Skin epidermis (tissue), 12 donors: ENCODE measurements at regions not wholly inside any gene's neighbourhood (a gene's known extent, or its start where the extent isn't known, plus 50 kb on each side); places are given as distances from the start of the nearest gene placed in this dataset.
"Not testable (repeated sequence)": the region's sequence is repeated elsewhere in the genome, so short reads cannot be mapped to it uniquely, and the experiment has no call there.

Source experiments
- H3K27ac ChIP-seq, 21 experiments: fragments of 200-600 bp; sonication (generic) in 11 of 21; one replicate each; pipeline ENCODE4 v1.5.0; 2020; ENCODE audit warnings: mild to moderate bottlenecking in 3 of 21, inconsistent platforms in 2 of 21, moderate library complexity in 2 of 21
- H3K4me3 ChIP-seq, 7 experiments: fragments of 200-600 bp; sonication (generic) in 2 of 7; one replicate each; pipeline ENCODE4 v1.5.0; 2020; ENCODE audit warnings: inconsistent platforms in 2 of 7, mild to moderate bottlenecking in 2 of 7, moderate library complexity in 1 of 7

GRCh38 chr15:22238959-22239805 is 158.9 kb downstream of the OR4M2 start:
- H3K27ac ChIP-seq, result peak overlapping the region in 2 of 21 experiments; percentile 1 to 61
- H3K4me3 ChIP-seq, result not testable (repeated sequence)

GRCh38 chr15:22239806-22240180 is 159.5 kb downstream of the OR4M2 start:
- peak overlapping the region in 1 of 21 experiments; percentile 1 for H3K27ac ChIP-seq
- no peak overlapping the region for H3K4me3 ChIP-seq

GRCh38 chr15:22240403-22240802 is 160.1 kb downstream of the OR4M2 start:
- Histone ChIP-seq H3K27ac (no peak overlapping the region), H3K4me3 (no peak overlapping the region)

GRCh38 chr15:22240986-22241385 is 160.7 kb downstream of the OR4M2 start:
- H3K27ac ChIP-seq, result no peak overlapping the region
- no peak overlapping the region for H3K4me3 ChIP-seq

- H3K27ac ChIP-seq, result no peak overlapping the region
- H3K4me3 ChIP-seq, result no peak overlapping the region
Measured at GRCh38 chr15:22241451-22241850, 161.1 kb downstream of the OR4M2 start.

- H3K4me3 ChIP-seq, H3K27ac ChIP-seq: not testable (repeated sequence)
Measured at GRCh38 chr15:22242311-22242710, 162.0 kb downstream of the OR4M2 start.

GRCh38 chr15:22243440-22244130 is 163.3 kb downstream of the OR4M2 start:
- no peak overlapping the region for H3K27ac ChIP-seq
- H3K4me3 ChIP-seq, result no peak overlapping the region

GRCh38 chr15:22249511-22249910 is 169.2 kb downstream of the OR4M2 start:
- H3K4me3 ChIP-seq, H3K27ac ChIP-seq: not testable (repeated sequence)

- not testable (repeated sequence) for H3K27ac ChIP-seq, H3K4me3 ChIP-seq
Measured at GRCh38 chr15:22250501-22251290, 170.4 kb downstream of the OR4M2 start.

- Histone ChIP-seq H3K4me3 (no peak overlapping the region), H3K27ac (no peak overlapping the region)
Measured at GRCh38 chr15:22251422-22251821, 171.1 kb downstream of the OR4M2 start.

- not testable (repeated sequence) for H3K4me3 ChIP-seq, H3K27ac ChIP-seq
Measured at GRCh38 chr15:22252047-22252446, 171.7 kb downstream of the OR4M2 start.

GRCh38 chr15:22252521-22252920 is 172.2 kb downstream of the OR4M2 start:
- H3K4me3 ChIP-seq, H3K27ac ChIP-seq: not testable (repeated sequence)

- H3K27ac ChIP-seq, H3K4me3 ChIP-seq: not testable (repeated sequence)
Measured at GRCh38 chr15:22253002-22253675, 172.8 kb downstream of the OR4M2 start.

GRCh38 chr15:22253676-22254408 is 173.5 kb downstream of the OR4M2 start:
- no peak overlapping the region for H3K27ac ChIP-seq
- H3K4me3 ChIP-seq, result no peak overlapping the region

GRCh38 chr15:22254409-22255045 is 174.2 kb downstream of the OR4M2 start:
- not testable (repeated sequence) for H3K4me3 ChIP-seq, H3K27ac ChIP-seq

- H3K27ac ChIP-seq, H3K4me3 ChIP-seq: not testable (repeated sequence)
Measured at GRCh38 chr15:22255606-22256005, 175.3 kb downstream of the OR4M2 start.

GRCh38 chr15:22256389-22257046 is 176.2 kb downstream of the OR4M2 start:
- not testable (repeated sequence) for H3K27ac ChIP-seq, H3K4me3 ChIP-seq
